Retinal pigment epithelial cell (primary cell): ENCODE measurements at regions not wholly inside any gene's neighbourhood (a gene's known extent, or its start where the extent isn't known, plus 50 kb on each side); places are given as distances from the start of the nearest gene placed in this dataset.

Experiments
- DNase-seq: peaks from one replicate; pipeline ENCODE4 v3.0.0-alpha.2; 2010; ENCODE audit warnings: low read depth
- H3K4me3 ChIP-seq: 2 replicates; pipeline ENCODE4 v1.5.1; 2011; ENCODE audit warnings: mild to moderate bottlenecking, low read length, control low read depth, moderate library complexity
- CTCF ChIP-seq: conservative IDR thresholded peaks from 2 replicates; pipeline ENCODE4 v1.5.1; 2011; ENCODE audit warnings: low read depth, low read length, control low read depth, inconsistent platforms

GRCh38 chr22:48857202-48857805, 970.4 kb downstream of the BRD1 start:
- H3K4me3 ChIP-seq: no peak overlapping the region
- no peak for TF ChIP-seq CTCF
- no peak for DNase-seq

GRCh38 chr22:48856308-48856615, 971.4 kb downstream of the BRD1 start:
- no peak for TF ChIP-seq CTCF
- no peak overlapping the region for H3K4me3 ChIP-seq
- DNase-seq: no peak

- no peak for TF ChIP-seq CTCF
- DNase-seq: no peak
- no peak overlapping the region for H3K4me3 ChIP-seq
Measured at GRCh38 chr22:48855593-48856307, 971.9 kb downstream of the BRD1 start.

GRCh38 chr22:48855013-48855412, 972.7 kb downstream of the BRD1 start:
- no peak for TF ChIP-seq CTCF
- no peak overlapping the region for H3K4me3 ChIP-seq
- DNase-seq: no peak

- H3K4me3 ChIP-seq: no peak overlapping the region
- DNase-seq: no peak
- TF ChIP-seq CTCF: no peak
Measured at GRCh38 chr22:48853627-48854240, 973.9 kb downstream of the BRD1 start.

GRCh38 chr22:48851933-48852549, 975.6 kb downstream of the BRD1 start:
- H3K4me3 ChIP-seq: no peak overlapping the region
- TF ChIP-seq CTCF: no peak
- DNase-seq: no peak
